ENCODE measurements at regions not wholly inside any gene's neighbourhood (a gene's known extent, or its start where the extent isn't known, plus 50 kb on each side); places are given as distances from the start of the nearest gene placed in this dataset.

DNA sequence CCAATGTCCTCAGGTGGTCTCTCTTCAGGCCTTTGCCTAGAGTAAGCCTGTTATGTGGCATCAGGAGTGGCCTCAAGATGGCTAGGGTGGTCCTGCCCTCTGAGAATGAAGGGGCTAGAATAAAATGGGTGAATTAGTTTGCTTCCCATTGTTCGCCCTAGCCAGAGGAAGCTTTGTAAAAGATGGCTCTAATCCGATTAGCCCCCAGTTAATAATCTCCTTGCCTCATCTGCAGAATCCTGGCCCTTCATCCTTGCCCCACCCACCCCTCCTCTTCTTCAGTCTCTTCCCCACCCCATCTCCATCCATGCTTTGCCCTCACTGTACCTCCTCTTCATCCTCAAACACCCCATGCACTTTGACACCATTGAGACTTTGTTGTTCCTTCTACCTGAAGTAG, 57.4 kb upstream of the LGALSL start:
- ChIA-PET POLR2A (no interaction called here), CTCF (no interaction called here)
- no peak overlapping the region for H3K4me3 Mint-ChIP-seq
- H3K27me3 Mint-ChIP-seq = peaks cover 0 to 29% of the 10 kb centered on the region in 2 donors
- Histone ChIP-seq H3K4me1 (ENCODE audit: insufficient read depth, low read length) (no peaks in the 10 kb centered on the region), H3K36me3 (ENCODE audit: insufficient read depth, low read length) (no peaks in the 10 kb centered on the region), H3K9me3 (ENCODE audit: low read length) (no peaks in the 10 kb centered on the region), H3K27ac (ENCODE audit: low read depth, low read length) (no peak overlapping the region), H3K27me3 (ENCODE audit: insufficient read depth, low read length, poor library complexity, severe bottlenecking) (no peaks in the 10 kb centered on the region), H3K4me3 (ENCODE audit: low read length) (no peak overlapping the region)
- no peak for DNase-seq
- no peaks in the 10 kb centered on the region for H3K36me3 Mint-ChIP-seq
- peaks cover 0 to 3% (median 0%) of the 10 kb centered on the region in 5 donors for H3K9me3 Mint-ChIP-seq
- H3K4me1 Mint-ChIP-seq = no peaks in the 10 kb centered on the region
- H3K27ac Mint-ChIP-seq = no peak overlapping the region

DNA sequence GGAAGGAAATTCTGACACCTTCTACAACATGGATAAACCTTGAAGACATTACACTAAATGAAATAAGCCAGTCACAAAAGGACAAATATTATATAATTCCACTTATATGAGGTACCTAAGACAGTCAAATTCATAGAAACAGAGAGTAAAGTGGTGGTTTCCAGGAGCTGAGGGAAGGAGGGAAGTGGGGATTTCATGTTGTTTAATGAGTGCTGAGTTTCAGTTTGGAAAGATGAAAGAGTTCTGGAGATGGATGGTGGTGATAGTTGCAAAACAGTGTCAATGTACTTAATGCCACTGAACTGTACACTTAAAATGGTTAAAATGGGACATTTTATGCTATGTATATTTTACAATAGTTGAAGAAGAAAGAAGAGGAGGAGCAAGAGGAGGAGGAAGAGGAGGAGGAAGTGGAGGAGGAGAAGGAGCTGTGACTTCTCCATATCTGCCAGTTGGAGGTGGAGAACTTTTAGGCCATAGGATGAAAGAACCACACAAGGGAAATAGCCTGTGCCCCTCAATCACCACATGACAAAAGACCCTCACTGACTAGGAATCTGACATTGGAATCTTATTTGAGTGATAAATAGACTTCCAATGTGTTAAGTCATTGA, 55.3 kb upstream of the LGALSL start:
- Histone ChIP-seq H3K27me3 (ENCODE audit: insufficient read depth, low read length, poor library complexity, severe bottlenecking) (no peaks in the 10 kb centered on the region), H3K4me1 (ENCODE audit: insufficient read depth, low read length) (no peaks in the 10 kb centered on the region), H3K36me3 (ENCODE audit: insufficient read depth, low read length) (no peaks in the 10 kb centered on the region), H3K4me3 (ENCODE audit: low read length) (no peak overlapping the region), H3K27ac (ENCODE audit: low read depth, low read length) (no peak overlapping the region), H3K9me3 (ENCODE audit: low read length) (no peaks in the 10 kb centered on the region)
- no peaks in the 10 kb centered on the region for H3K9me3 Mint-ChIP-seq
- no peaks in the 10 kb centered on the region for H3K36me3 Mint-ChIP-seq
- peaks cover 1 to 26% of the 10 kb centered on the region in 2 donors for H3K27me3 Mint-ChIP-seq
- no peak overlapping the region for H3K27ac Mint-ChIP-seq
- ChIA-PET CTCF (no interaction called here), POLR2A (no interaction called here)
- no peak overlapping the region for H3K4me3 Mint-ChIP-seq
- DNase-seq = no peak
- no peaks in the 10 kb centered on the region for H3K4me1 Mint-ChIP-seq

DNA sequence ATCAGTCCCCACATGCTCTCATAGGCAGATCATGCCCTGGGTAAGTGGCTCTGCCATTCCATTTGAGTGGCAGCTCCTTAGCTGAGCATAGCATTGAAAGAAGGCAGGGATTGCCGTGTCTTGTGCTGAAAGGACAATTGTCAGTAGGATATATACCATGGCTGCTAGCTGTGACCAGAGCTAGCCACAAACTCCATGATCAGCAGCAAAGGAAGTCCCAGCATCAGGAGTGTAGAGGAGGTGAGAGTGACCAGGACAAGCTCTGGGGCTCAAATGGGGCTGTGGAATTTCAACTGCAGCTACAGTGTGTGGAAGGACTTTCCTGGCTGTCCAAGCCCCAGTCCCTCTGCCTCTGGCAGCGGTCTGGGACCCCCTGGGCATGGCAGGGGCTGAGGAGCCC, 54.4 kb upstream of the LGALSL start:
- Histone ChIP-seq H3K9me3 (ENCODE audit: low read length) (no peaks in the 10 kb centered on the region), H3K36me3 (ENCODE audit: insufficient read depth, low read length) (no peaks in the 10 kb centered on the region), H3K27ac (ENCODE audit: low read depth, low read length) (no peak overlapping the region), H3K4me3 (ENCODE audit: low read length) (no peak overlapping the region), H3K27me3 (ENCODE audit: insufficient read depth, low read length, poor library complexity, severe bottlenecking) (no peaks in the 10 kb centered on the region), H3K4me1 (ENCODE audit: insufficient read depth, low read length) (no peaks in the 10 kb centered on the region)
- Mint-ChIP-seq H3K27ac (no peak overlapping the region), H3K4me3 (no peak overlapping the region), H3K36me3 (no peaks in the 10 kb centered on the region), H3K4me1 (no peaks in the 10 kb centered on the region), H3K27me3 (peaks cover 1 to 23% of the 10 kb centered on the region in 2 donors), H3K9me3 (no peaks in the 10 kb centered on the region)
- no peak for DNase-seq
- ChIA-PET CTCF (no interaction called here), POLR2A (no interaction called here)

DNA sequence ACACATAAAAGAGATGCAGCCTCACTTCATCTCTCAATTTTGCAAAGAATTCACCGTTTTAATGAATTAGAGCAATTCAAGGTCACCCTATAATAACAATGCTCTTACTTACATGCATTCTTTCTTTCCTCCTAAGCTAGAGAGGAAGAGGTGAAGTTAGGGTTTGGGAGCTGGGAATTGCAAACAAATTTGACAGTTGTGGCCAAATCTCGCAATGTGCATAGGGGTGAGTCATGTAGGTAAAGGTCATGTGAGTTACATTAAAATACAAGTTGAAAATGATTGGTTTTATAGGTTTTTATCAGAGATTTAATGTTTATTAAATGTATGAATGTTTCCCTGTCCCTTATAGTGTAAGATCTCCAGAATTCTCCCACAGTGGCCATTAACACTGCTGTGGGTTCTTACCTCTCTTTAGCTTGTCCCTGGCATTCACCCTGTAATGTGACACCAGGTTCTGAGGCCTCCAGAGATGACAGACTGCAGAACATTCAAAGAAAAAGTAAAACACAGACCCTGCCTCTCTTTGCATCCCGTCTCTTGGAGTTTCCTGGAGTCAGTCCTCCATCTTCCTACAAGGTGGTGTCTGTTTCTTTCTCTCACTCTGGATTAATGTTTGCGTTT, 53.7 kb upstream of the LGALSL start:
- ChIA-PET POLR2A (no interaction called here), CTCF (no interaction called here)
- H3K9me3 ChIP-seq (ENCODE audit: low read length) = no peaks in the 10 kb centered on the region
- Mint-ChIP-seq H3K27ac (no peak overlapping the region), H3K27me3 (peaks cover 1 to 23% of the 10 kb centered on the region in 2 donors), H3K9me3 (no peaks in the 10 kb centered on the region), H3K4me1 (no peaks in the 10 kb centered on the region), H3K36me3 (no peaks in the 10 kb centered on the region), H3K4me3 (no peak overlapping the region)
- H3K27me3 ChIP-seq (ENCODE audit: insufficient read depth, low read length, poor library complexity, severe bottlenecking) = no peaks in the 10 kb centered on the region
- no peak overlapping the region for H3K27ac ChIP-seq (ENCODE audit: low read depth, low read length)
- no peak for DNase-seq
- H3K4me1 ChIP-seq (ENCODE audit: insufficient read depth, low read length) = no peaks in the 10 kb centered on the region
- no peak overlapping the region for H3K4me3 ChIP-seq (ENCODE audit: low read length)
- H3K36me3 ChIP-seq (ENCODE audit: insufficient read depth, low read length) = no peaks in the 10 kb centered on the region

DNA sequence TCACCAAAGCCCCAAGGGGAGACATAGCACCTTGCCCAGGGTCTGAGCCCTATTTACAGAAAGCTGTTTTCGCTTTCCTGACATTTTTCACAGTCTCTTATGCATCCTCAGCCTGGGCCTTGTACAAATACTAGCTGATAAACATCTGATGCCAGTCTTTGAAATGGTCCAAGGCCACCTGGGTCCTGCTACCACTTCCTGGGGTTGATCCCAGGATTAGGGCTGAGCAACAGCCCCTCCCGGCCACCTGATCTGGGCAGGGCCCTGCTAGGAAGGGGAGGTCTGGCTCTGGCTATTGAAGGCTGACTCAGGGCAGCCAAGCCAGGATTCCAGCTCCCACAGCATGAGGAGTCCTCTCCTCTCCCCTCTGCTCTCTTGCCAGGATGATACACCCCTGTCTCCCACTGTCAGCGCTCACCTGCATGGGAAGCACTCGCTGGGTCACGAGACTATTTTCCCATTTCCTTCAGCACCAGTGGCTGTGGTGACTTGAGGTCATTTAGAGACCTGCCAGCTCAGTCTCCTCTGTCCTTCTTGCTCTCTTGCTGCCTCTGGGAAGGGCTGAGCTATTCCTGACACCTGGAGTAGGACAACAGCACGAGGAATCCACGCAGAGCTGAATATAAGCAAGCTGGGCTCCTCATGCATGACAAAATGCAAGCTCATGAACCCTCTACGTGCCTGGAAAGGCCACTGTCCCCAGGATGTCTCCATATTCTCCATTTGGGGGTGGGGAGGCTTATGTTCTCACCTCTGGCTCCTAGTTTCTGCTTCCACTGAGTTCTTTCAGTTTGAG, 53.0 kb upstream of the LGALSL start:
- Histone ChIP-seq H3K27ac (ENCODE audit: low read depth, low read length) (no peak overlapping the region), H3K4me3 (ENCODE audit: low read length) (no peak overlapping the region), H3K9me3 (ENCODE audit: low read length) (no peaks in the 10 kb centered on the region), H3K27me3 (ENCODE audit: insufficient read depth, low read length, poor library complexity, severe bottlenecking) (no peaks in the 10 kb centered on the region), H3K4me1 (ENCODE audit: insufficient read depth, low read length) (no peaks in the 10 kb centered on the region), H3K36me3 (ENCODE audit: insufficient read depth, low read length) (no peaks in the 10 kb centered on the region)
- H3K36me3 Mint-ChIP-seq = no peaks in the 10 kb centered on the region
- DNase-seq = no peak
- H3K27ac Mint-ChIP-seq = no peak overlapping the region
- no peaks in the 10 kb centered on the region for H3K9me3 Mint-ChIP-seq
- H3K4me1 Mint-ChIP-seq = no peaks in the 10 kb centered on the region
- POLR2A ChIA-PET = no interaction called here
- peaks cover 1 to 23% of the 10 kb centered on the region in 2 donors for H3K27me3 Mint-ChIP-seq
- no peak overlapping the region for H3K4me3 Mint-ChIP-seq
- CTCF ChIA-PET = no interaction called here

DNA sequence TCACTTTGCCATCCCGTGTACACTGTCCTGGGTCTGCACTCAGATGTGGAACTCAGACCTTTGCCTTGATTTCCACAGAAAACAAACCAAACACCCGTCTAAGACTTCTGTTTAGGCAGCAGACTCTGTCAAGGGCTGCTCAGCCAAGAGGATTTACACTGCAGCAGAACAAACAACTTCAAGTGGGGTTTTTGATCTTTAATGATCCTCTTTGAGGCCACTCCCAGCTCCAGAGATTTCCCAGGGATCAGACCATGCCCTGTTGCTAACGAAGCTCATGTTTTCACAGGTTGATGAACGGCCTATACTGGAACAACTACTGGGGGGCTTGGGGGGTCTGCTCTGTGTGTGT, 52.5 kb upstream of the LGALSL start:
- no peak for DNase-seq
- H3K27me3 ChIP-seq (ENCODE audit: insufficient read depth, low read length, poor library complexity, severe bottlenecking) = no peaks in the 10 kb centered on the region
- H3K9me3 ChIP-seq (ENCODE audit: low read length) = no peaks in the 10 kb centered on the region
- no peaks in the 10 kb centered on the region for H3K4me1 ChIP-seq (ENCODE audit: insufficient read depth, low read length)
- H3K27me3 Mint-ChIP-seq = peaks cover 2 to 28% of the 10 kb centered on the region in 2 donors
- ChIA-PET CTCF (no interaction called here), POLR2A (no interaction called here)
- H3K4me3 ChIP-seq (ENCODE audit: low read length) = no peak overlapping the region
- H3K9me3 Mint-ChIP-seq = no peaks in the 10 kb centered on the region
- no peak overlapping the region for H3K27ac Mint-ChIP-seq
- H3K36me3 ChIP-seq (ENCODE audit: insufficient read depth, low read length) = no peaks in the 10 kb centered on the region
- H3K27ac ChIP-seq (ENCODE audit: low read depth, low read length) = no peak overlapping the region
- H3K4me3 Mint-ChIP-seq = no peak overlapping the region
- no peaks in the 10 kb centered on the region for H3K36me3 Mint-ChIP-seq
- no peaks in the 10 kb centered on the region for H3K4me1 Mint-ChIP-seq

DNA sequence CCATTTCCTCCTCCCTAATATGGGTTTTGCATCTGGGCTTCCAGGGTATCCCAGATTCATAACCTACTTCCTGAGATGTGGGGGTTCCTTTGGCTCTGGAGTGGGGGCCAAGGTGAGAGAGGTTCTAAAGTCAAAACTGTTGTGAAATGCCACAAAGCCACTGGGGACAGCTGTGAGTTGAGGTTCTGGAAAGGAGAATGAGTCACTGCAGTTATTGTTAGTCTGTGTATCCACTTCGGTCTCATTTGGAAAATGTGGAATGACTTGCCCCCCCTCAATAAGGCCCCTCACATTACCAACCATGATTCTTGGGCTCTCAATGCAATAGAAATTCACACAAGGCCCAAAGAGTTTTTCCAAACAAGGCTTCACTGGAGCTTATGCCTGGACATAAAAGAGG, 51.1 kb upstream of the LGALSL start:
- Histone ChIP-seq H3K27me3 (ENCODE audit: insufficient read depth, low read length, poor library complexity, severe bottlenecking) (no peaks in the 10 kb centered on the region), H3K4me1 (ENCODE audit: insufficient read depth, low read length) (no peaks in the 10 kb centered on the region), H3K9me3 (ENCODE audit: low read length) (no peaks in the 10 kb centered on the region), H3K27ac (ENCODE audit: low read depth, low read length) (no peak overlapping the region), H3K4me3 (ENCODE audit: low read length) (no peak overlapping the region), H3K36me3 (ENCODE audit: insufficient read depth, low read length) (no peaks in the 10 kb centered on the region)
- DNase-seq = no peak
- ChIA-PET POLR2A (no interaction called here), CTCF (no interaction called here)
- Mint-ChIP-seq H3K27me3 (peaks cover 4 to 34% of the 10 kb centered on the region in 2 donors), H3K36me3 (no peaks in the 10 kb centered on the region), H3K9me3 (no peaks in the 10 kb centered on the region), H3K4me3 (no peak overlapping the region), H3K4me1 (no peaks in the 10 kb centered on the region), H3K27ac (no peak overlapping the region)

DNA sequence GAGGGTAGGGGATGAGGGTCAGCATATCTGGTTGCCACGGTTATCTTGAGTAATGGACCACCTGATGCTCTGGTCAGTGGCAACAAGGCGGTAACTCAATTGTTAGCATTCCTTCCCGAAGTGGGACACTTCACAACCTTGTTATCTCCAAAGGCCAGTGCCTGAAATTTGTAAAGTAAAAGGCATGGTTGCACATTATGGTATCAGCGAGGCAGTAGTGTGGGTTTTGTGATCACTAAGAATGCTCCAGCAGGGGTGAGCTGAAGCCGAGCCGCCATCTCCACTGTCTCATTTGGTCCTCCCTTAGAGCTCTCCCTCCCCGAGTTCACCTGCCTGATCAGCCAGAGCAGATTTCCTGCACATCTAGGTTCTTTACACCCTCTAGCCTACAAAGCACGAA, 50.5 kb upstream of the LGALSL start:
- no peaks in the 10 kb centered on the region for H3K36me3 Mint-ChIP-seq
- no peaks in the 10 kb centered on the region for H3K4me1 Mint-ChIP-seq
- no peak for DNase-seq
- no peaks in the 10 kb centered on the region for H3K9me3 ChIP-seq (ENCODE audit: low read length)
- ChIA-PET POLR2A (no interaction called here), CTCF (no interaction called here)
- H3K36me3 ChIP-seq (ENCODE audit: insufficient read depth, low read length) = no peaks in the 10 kb centered on the region
- no peaks in the 10 kb centered on the region for H3K27me3 ChIP-seq (ENCODE audit: insufficient read depth, low read length, poor library complexity, severe bottlenecking)
- H3K4me1 ChIP-seq (ENCODE audit: insufficient read depth, low read length) = no peaks in the 10 kb centered on the region
- no peaks in the 10 kb centered on the region for H3K9me3 Mint-ChIP-seq
- no peak overlapping the region for H3K4me3 Mint-ChIP-seq
- peaks cover 4 to 31% of the 10 kb centered on the region in 2 donors for H3K27me3 Mint-ChIP-seq
- H3K27ac ChIP-seq (ENCODE audit: low read depth, low read length) = no peak overlapping the region
- H3K4me3 ChIP-seq (ENCODE audit: low read length) = no peak overlapping the region
- H3K27ac Mint-ChIP-seq = no peak overlapping the region

Measured in CD8-positive, alpha-beta memory T cell (primary cell).